GM18517 (cell line): ENCODE measurements at regions not wholly inside any gene's neighbourhood (a gene's known extent, or its start where the extent isn't known, plus 50 kb on each side); places are given as distances from the start of the nearest gene placed in this dataset.

Experiments
- ATAC-seq: cut with Tn5 transposase; IDR thresholded peaks from one replicate; pipeline ENCODE4 v1.9.1; 2021; ENCODE audit warnings: mild to moderate bottlenecking, moderate library complexity; ENCODE audit not compliant: unreplicated experiment

DNA sequence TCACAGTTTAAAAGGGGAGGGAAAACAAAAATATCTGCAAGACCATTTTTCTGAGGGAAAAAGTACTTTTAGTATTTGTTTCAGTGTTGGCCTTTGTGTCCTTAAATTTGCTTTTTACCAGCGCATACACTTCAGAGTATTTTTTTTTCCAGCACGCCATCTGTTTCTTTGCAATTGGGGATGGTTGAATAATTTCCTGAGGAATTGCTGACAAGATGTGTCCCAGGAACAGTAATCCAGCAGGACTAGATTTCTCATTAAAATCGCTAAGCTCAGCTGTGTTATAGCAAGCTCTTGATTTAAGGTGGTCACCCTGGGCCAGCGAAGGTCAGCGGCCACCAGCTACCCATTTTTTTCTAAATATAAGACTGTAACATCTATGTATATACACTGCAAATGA, 156.9 kb upstream of the RHOBTB1 start:
- ATAC-seq, result no peak

DNA sequence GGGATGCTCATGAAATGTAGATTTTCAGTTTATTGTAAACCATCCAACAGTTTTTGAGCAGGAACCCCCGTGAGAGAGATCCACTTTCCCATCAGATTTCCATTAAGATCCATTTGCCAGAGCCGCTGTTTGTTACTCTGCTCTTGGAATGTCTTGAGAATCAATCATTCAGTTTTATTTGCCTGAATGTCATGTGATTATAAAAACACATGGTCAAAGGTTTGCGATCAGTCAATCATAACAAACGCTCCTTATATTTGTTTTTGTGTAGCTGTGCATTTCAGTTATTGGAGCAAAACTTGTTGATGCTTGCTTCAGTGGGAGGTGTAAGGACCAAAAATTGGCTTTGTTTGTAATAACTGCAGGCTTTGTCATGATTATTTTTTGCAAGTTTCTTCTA, 155.8 kb upstream of the RHOBTB1 start:
- no peak for ATAC-seq

GRCh38 chr10:61098966-61099365, 155.0 kb upstream of the RHOBTB1 start:
- ATAC-seq, result no peak

GRCh38 chr10:61097026-61097425, 153.0 kb upstream of the RHOBTB1 start:
- ATAC-seq, result no peak

- ATAC-seq, result no peak
Measured at GRCh38 chr10:61096056-61096455, 152.1 kb upstream of the RHOBTB1 start.

- ATAC-seq, result no peak
Measured at GRCh38 chr10:61091531-61091930, 147.5 kb upstream of the RHOBTB1 start.

DNA sequence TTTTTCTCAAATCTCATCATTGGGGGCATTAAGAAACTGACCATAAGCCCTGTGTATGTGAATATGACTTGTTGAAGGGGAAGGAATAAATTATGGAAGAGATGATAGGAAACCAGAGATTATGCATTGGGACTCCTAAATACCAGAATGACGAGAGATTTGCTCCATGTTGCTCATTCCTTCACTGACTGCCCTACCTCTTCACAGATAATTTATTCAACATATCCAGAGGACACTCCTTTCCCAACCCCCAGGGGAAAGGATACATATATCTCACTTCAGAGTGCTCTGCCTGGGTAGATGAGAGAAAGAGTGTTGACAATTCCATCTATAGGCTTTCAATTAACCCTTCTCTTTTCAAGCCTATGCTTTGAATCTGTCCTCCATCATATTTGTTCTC, 145.3 kb upstream of the RHOBTB1 start:
- no peak for ATAC-seq

- ATAC-seq, result no peak
Measured at GRCh38 chr10:61084493-61084892, 140.5 kb upstream of the RHOBTB1 start.

- no peak for ATAC-seq
Measured at GRCh38 chr10:61081301-61081700, 137.3 kb upstream of the RHOBTB1 start.

DNA sequence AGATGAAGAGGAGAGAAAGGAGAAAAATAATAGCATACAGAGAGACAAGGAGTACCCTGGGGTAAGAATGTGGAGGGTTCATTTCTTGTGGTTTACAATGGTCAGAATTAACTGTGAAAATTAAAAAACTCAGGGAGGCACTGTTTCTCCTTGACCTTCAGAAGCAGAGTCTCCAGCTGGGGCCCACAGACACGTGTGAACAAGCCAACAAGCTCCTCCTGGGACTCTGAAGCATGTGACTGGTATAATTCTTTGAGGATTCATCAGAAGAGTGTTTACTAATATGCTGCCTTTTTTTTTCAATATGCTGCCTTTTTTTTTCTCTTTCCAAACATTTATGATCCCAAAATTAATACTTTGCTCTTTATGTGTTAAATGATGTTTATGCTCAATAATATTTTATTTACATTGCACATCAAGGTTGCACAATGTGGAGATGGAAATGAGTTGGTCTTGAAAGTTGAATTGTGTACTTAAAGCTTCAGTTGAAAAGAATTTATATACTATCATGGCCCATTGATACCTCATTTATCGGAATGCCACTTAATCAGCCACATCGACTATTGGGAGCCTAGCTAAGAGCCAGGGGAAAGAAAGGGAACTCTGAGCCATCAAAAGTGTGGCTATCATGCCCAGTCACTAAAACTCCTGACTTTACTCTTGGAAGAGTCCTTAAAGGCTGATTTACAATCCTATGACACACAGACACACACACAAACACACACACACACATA, 134.7 kb upstream of the RHOBTB1 start:
- no peak for ATAC-seq

DNA sequence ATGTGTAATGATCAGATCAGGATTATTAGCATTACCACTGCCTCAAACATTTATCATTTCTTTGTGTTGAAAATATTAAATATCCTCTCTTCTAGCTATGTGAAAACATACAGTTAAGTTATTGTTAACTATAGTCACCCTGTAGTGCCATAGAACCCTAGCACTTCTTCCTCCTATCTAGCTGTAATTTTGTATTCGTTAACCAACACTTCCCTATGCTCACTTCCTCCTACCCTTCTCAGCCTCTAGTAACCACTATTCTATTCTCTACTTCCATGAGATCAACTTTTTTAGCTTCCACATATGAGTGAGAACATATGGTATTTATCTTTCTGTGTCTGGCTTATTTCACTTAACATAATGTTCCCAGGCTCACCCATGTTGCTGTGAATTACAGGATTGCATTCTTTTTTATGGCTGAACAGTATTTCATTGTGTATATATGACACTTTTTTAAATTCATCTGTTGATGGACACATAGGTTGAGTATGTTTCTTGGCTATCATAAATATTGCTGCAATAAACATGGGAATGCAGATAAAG, 132.7 kb upstream of the RHOBTB1 start:
- no peak for ATAC-seq

DNA sequence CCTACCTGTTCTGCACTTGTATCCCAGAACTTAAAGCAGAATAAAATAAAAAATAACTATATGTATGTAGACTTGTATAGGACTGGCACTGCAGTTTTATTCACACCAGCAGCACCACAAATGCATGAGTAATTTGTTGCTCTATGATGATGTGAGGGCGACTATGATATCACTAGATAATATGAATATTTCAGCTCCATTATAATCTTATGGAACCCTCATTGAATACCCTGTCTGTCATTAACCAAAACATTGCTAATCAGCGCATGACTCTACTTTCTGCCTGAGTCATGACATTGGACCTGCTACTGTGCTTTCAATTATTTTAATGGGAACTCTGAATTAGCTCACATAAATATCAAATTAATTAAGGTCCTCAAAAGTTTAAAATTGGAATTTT, 129.4 kb upstream of the RHOBTB1 start:
- no peak for ATAC-seq

DNA sequence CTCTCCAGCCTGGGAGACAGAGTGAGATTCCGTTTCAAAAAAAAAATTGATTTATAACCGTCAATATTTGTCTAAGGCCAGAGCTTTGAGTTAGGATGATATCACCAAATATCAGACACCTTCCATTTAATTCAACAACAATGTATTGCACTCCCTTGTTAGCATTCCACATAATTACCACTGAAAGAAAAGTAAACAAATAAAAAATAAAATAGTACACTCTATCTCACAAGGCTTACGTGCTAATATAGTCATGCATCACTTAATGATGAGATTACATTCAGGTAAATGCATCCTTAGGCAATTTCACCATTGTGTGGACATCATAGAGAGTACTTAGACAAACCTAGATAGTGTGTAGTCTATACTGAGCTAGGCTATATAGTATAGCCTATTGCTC, 127.6 kb upstream of the RHOBTB1 start:
- no peak for ATAC-seq

DNA sequence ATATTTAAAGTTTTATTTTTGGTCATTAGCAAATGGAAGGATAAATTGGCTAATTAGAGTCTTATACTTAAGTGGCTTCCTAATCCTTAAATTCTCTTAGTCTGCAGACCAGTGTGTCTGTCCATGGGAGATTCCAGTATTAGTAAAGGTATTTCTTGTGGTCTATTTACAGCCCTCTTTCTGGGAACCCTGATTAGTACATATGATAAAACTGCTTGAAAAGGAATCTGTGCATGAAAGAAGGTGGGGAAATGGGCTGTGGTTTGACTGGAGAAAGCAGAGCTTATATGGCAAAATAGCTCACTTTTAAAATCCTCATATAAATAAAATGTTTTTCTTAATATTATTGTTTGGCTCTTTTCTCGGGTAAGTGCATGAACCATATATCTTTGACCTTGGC, 124.5 kb upstream of the RHOBTB1 start:
- no peak for ATAC-seq

DNA sequence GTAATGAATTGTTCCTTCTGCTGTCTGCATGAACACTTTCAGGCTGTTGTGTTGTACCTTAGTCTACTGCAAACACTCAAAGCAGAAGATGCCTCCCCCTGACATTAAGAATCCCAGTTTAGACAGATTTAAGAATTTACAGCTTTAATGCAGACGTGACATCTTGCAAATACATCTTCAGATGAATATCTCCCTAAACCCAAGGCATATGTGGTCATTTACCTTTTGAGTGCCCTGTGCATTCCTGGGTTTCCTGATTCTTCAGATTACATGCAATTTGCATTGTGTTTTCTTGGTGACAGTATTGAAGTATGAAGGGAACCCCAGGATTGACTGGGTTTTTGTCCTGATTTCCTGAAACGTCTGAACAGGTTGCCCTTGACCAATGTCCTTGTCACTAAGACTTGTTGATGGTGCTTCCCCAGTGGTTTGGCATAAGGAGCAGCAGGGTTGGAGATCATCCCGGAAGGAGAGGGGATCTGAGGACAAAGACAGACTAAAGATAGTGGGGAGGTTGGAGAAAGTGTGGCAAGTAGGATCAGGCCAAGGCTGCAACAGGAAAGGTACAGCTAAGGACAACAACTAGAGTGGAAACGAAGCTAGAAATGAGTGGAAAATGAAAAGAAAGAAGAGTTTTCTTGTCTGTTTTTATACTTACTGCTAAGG, 123.8 kb upstream of the RHOBTB1 start:
- no peak for ATAC-seq

DNA sequence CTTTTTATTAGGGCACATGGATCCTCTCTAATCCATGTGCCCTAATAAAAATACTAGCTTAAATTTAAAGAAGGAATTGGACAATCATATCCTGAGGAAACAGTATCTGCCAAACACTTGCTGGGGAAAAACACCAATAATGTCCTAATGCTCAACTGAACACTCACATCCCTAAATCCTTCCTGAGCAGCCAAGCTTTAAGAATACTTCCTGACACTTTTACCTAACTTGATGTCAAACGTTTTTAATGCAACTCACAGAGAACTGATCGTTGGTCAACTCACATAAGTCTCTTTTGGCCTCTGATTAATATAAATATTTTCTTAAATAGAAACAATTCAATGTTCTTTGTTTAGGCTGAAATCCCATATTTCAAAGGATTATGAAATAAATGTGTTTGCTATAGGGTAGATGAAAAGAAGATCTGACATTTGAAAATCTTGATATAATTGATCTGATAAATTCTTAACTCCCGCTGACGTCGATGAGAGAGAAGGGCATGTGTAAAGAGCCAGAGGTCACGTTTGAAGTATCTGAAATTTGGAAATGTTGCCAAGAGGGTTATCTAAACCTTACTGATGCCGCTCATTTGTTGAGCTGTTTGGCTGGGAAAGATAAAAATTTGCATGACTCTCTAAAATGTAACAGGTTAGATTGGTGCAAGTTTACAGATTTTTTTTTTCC, 122.8 kb upstream of the RHOBTB1 start:
- ATAC-seq, result no peak

DNA sequence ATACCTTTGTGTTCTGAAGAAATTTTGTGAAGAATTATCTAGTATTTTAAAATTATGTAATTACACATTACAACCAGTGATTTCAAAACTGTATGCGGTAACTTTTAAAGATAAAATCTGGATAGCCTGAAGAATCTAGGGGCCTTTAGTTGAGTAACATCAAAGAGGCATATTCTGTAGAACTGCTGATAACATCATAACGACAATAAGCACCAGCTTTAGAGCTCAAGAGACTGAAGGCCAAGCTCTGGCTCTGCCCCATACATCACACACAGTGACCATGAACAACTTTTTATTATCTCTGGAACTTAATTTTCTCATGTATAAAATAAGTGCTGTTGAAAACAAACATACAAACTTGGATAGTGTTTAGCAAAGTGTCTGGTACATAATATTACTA, 121.1 kb upstream of the RHOBTB1 start:
- no peak for ATAC-seq

DNA sequence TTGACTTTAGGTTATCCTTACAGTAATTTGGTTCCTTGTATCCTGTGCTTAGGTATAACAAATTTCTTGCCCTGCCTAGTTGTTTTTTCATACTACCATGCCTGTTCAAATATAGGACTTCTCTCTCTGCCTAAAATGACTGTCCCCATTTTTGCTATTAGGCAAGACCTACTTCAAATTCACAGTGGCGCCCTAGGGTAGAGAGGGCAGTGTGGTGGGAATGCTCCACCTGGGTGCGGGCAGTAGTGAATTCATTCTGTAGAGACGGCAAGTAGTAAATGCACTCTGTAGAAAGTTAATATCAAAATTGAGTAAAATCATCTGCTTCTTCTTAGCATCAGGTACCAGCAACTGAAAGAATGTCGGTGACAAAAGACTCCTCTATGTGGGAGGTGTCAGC, 120.4 kb upstream of the RHOBTB1 start:
- ATAC-seq, result no peak

GRCh38 chr10:61063901-61064300, 119.9 kb upstream of the RHOBTB1 start:
- ATAC-seq, result no peak

- no peak for ATAC-seq
Measured at GRCh38 chr10:61063034-61063433, 119.0 kb upstream of the RHOBTB1 start.

DNA sequence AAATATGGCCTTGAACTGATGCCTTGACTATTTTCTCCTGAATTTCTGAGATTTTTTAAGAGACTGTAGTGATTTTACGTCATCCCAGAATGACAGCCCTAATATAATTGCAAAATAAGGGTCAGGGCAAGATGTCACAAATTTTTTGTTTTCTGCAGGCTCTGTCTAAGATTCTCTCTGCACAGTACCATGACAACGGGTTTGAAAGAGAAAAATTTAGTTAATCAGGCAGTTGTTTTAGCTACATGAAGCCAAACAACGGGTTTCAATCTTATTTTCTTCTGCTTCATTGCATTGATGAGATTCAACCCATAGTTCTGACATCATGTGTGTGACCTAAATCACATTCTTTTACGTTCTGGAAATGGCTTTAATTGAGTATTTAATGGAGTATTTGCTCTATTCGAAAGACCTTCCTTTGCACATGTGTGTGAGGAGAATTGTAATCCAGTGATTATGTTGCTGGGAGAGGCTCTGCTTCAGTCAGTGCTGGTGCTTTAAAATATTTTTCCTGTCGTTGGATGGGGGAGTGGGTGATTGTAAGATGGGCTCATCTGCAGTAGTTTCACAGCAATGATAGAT, 118.0 kb upstream of the RHOBTB1 start:
- ATAC-seq, result no peak

GRCh38 chr10:61059636-61060035, 115.7 kb upstream of the RHOBTB1 start:
- no peak for ATAC-seq
